Activated CD4-positive, alpha-beta T cell treated with anti-CD3 and anti-CD28 coated beads, Interleukin-10, Interleukin-2, amounts not matched to agents 100 ng/mL and 50 ng/mL, durations not matched to agents 16 hours and 8 hours (primary cell): ENCODE measurements at regions not wholly inside any gene's neighbourhood (a gene's known extent, or its start where the extent isn't known, plus 50 kb on each side); places are given as distances from the start of the nearest gene placed in this dataset.
"Not testable (repeated sequence)": the region's sequence is repeated elsewhere in the genome, so short reads cannot be mapped to it uniquely, and the experiment has no call there.

Experiments
- DNase-seq: peaks from one replicate; pipeline ENCODE4 v3.0.0-alpha.2; 2020

GRCh38 chr6:97459535-97459934 lies 176.5 kb upstream of the MMS22L start:
- DNase-seq, result no peak

- no peak for DNase-seq
These were observed 177.0 kb upstream of the MMS22L start for GRCh38 chr6:97459986-97460385.

GRCh38 chr6:97460394-97461080 lies 177.5 kb upstream of the MMS22L start:
- no peak for DNase-seq

GRCh38 chr6:97461218-97461617 lies 178.2 kb upstream of the MMS22L start:
- DNase-seq, result no peak

GRCh38 chr6:97462031-97462430 lies 179.0 kb upstream of the MMS22L start:
- DNase-seq, result peak; percentile 6

- no peak for DNase-seq
These were observed 180.1 kb upstream of the MMS22L start for GRCh38 chr6:97462938-97463598.

GRCh38 chr6:97465877-97466561 lies 183.0 kb upstream of the MMS22L start:
- no peak for DNase-seq

GRCh38 chr6:97468981-97469380 lies 186.0 kb upstream of the MMS22L start:
- no peak for DNase-seq

- no peak for DNase-seq
These were observed 186.4 kb upstream of the MMS22L start for GRCh38 chr6:97469451-97469850.

- DNase-seq, result no peak
These were observed 187.3 kb upstream of the MMS22L start for GRCh38 chr6:97470322-97470721.

- no peak for DNase-seq
These were observed 191.0 kb upstream of the MMS22L start for GRCh38 chr6:97473979-97474378.

GRCh38 chr6:97497713-97498331 lies 214.8 kb upstream of the MMS22L start:
- DNase-seq, result peak; percentile 68

- no peak for DNase-seq
These were observed 218.8 kb upstream of the MMS22L start for GRCh38 chr6:97501853-97502252.

GRCh38 chr6:97508646-97509045 lies 225.6 kb upstream of the MMS22L start:
- DNase-seq, result no peak

GRCh38 chr6:97513260-97513659 lies 230.2 kb upstream of the MMS22L start:
- DNase-seq, result not testable (repeated sequence)

- DNase-seq, result no peak
These were observed 241.8 kb upstream of the MMS22L start for GRCh38 chr6:97524811-97525210.

- DNase-seq, result no peak
These were observed 252.8 kb upstream of the MMS22L start for GRCh38 chr6:97535800-97536199.

GRCh38 chr6:97548354-97548753 lies 265.3 kb upstream of the MMS22L start:
- DNase-seq, result no peak

- no peak for DNase-seq
These were observed 274.3 kb upstream of the MMS22L start for GRCh38 chr6:97557355-97557754.

GRCh38 chr6:97563529-97563928 lies 280.5 kb upstream of the MMS22L start:
- DNase-seq, result no peak

GRCh38 chr6:97572943-97573342 lies 289.9 kb upstream of the MMS22L start:
- DNase-seq, result no peak

GRCh38 chr6:97586344-97586743 lies 303.3 kb upstream of the MMS22L start:
- no peak for DNase-seq

GRCh38 chr6:97591955-97592354 lies 308.9 kb upstream of the MMS22L start:
- DNase-seq, result no peak

GRCh38 chr6:97594844-97595243 lies 311.8 kb upstream of the MMS22L start:
- DNase-seq, result no peak
